Activated T-cell treated with anti-CD3 and anti-CD28 coated beads, Interleukin-2, amount 50 U/mL, for 72 hours (primary cell): ENCODE measurements at regions not wholly inside any gene's neighbourhood (a gene's known extent, or its start where the extent isn't known, plus 50 kb on each side); places are given as distances from the start of the nearest gene placed in this dataset.
"Not testable (repeated sequence)": the region's sequence is repeated elsewhere in the genome, so short reads cannot be mapped to it uniquely, and the experiment has no call there.

Experiments
- ATAC-seq, 2 donors: fragments of 150-1000 bp; cut with Tn5 transposase; replicated peaks in 1 of 2; 2 replicates each; pipeline ENCODE4 v1.10.0; 2021; ENCODE audit warnings: moderate library complexity in 2 of 2, mild to moderate bottlenecking in 1 of 2
- DNase-seq, 2 donors: peaks; one replicate each; pipeline ENCODE4 v3.0.0; 2021 to 2022; ENCODE audit warnings: mixed read lengths in 1 of 2
- H3K27ac Mint-ChIP-seq: one replicate; pipeline ENCODE4 v1.8.0; 2022; ENCODE audit warnings: mild to moderate bottlenecking, moderate library complexity, mixed read lengths
- H3K27me3 Mint-ChIP-seq: one replicate; pipeline ENCODE4 v1.8.0; 2022; ENCODE audit warnings: low read depth, mixed read lengths
- H3K36me3 Mint-ChIP-seq, 2 donors: one replicate each; pipeline ENCODE4 v1.8.0; 2022; ENCODE audit warnings: mixed read lengths in 2 of 2, mild to moderate bottlenecking in 1 of 2; ENCODE audit not compliant: insufficient read depth in 2 of 2
- H3K4me1 Mint-ChIP-seq: one replicate; pipeline ENCODE4 v1.8.0; 2022; ENCODE audit warnings: low read depth, mixed read lengths
- H3K4me3 Mint-ChIP-seq, 2 donors: one replicate each; pipeline ENCODE4 v1.8.0; 2022; ENCODE audit warnings: mild to moderate bottlenecking in 2 of 2, mixed read lengths in 2 of 2, moderate library complexity in 2 of 2
- H3K9me3 Mint-ChIP-seq, 2 donors: one replicate each; pipeline ENCODE4 v1.8.0; 2022; ENCODE audit warnings: mixed read lengths in 2 of 2

DNA sequence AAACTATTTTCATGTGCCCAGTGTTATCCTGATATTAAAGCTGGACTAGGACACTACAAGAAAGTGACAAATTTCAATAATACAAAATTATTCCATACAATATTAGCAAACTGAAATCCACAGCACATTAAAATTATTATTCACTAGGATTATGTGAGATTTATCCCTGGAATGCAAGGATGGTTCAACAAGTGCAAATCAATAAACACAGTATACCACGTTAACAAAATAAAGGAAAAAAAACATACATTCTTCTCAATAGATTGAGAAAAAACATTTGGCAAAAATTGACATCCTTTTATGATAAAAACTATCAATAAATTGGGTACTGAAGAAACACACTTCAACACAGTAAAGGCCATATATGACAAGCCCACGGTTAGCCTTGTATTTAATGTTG is 1758.2 kb upstream of the RAG2 start:
- H3K4me1 Mint-ChIP-seq, result no peaks in the 10 kb centered on the region
- no peaks in the 10 kb centered on the region for H3K27me3 Mint-ChIP-seq
- H3K36me3 Mint-ChIP-seq, result peaks cover 2 to 5% of the 10 kb centered on the region in 2 donors
- no peak for ATAC-seq
- H3K9me3 Mint-ChIP-seq, result peaks cover 6% of the 10 kb centered on the region in 2 donors
- DNase-seq, result no peak
- no peak overlapping the region for H3K27ac Mint-ChIP-seq
- no peak overlapping the region for H3K4me3 Mint-ChIP-seq

GRCh38 chr11:38345286-38345685 is 1747.2 kb upstream of the RAG2 start:
- Mint-ChIP-seq H3K27me3 (no peaks in the 10 kb centered on the region), H3K36me3 (peaks cover 0 to 3% of the 10 kb centered on the region in 2 donors), H3K9me3 (peaks cover 6 to 9% of the 10 kb centered on the region in 2 donors), H3K4me3 (no peak overlapping the region), H3K4me1 (no peaks in the 10 kb centered on the region), H3K27ac (no peak overlapping the region)
- no peak for ATAC-seq
- DNase-seq, result no peak

GRCh38 chr11:38341612-38342011 is 1743.6 kb upstream of the RAG2 start:
- not testable (repeated sequence) for H3K9me3 Mint-ChIP-seq, H3K27me3 Mint-ChIP-seq, H3K36me3 Mint-ChIP-seq, H3K27ac Mint-ChIP-seq, H3K4me3 Mint-ChIP-seq, DNase-seq, ATAC-seq, H3K4me1 Mint-ChIP-seq

DNA sequence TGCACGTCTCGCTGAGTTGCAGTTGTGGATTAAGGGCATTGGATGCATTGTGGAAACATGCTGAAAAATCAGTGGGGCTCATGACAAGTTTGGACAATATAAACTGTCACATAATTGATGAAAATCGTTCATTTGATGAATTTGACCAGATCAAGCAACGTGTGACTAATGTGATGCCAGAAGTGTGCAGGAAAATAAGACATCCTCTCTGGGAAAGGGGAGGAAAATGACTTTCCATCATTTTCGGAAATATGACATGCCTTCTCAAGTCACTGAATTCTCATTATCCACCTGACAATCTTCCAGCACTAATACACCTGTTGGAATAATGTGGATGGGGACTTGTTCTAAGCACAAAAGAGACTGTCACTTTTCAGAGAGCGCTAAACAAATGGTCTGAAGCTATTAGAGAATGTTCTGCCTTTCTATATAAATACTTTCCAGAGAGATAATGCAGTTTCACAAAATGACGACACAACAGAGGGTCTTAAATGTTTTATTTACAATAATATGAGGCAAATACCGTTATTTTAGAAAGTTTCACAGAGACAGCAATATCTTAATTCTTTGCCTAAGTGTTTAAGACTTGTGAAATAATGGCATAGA is 1741.9 kb upstream of the RAG2 start:
- peaks cover 9 to 11% of the 10 kb centered on the region in 2 donors for H3K9me3 Mint-ChIP-seq
- H3K36me3 Mint-ChIP-seq, result peaks cover 4 to 6% of the 10 kb centered on the region in 2 donors
- H3K4me3 Mint-ChIP-seq, result no peak overlapping the region
- no peak overlapping the region for H3K27ac Mint-ChIP-seq
- DNase-seq, result no peak
- H3K4me1 Mint-ChIP-seq, result no peaks in the 10 kb centered on the region
- no peaks in the 10 kb centered on the region for H3K27me3 Mint-ChIP-seq
- no peak for ATAC-seq

DNA sequence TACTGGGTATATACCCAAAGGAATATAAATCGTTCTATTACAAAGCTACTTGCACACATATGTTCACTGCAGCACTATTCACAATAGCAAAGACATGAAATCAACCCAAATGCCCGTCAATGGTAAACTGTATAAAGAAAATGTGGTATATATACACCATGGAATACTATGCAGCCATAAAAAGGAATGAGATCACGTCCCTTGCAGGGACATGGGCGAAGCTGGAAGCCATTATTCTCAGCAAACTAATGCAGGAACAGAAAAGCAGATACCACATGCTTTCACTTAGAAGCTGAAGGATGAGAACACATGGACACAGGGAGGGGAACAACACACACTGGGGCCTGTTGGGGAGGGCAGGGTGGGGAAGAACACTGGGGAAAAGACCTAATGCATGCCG is 1740.0 kb upstream of the RAG2 start:
- H3K27me3 Mint-ChIP-seq, ATAC-seq: not testable (repeated sequence)
- H3K9me3 Mint-ChIP-seq, result peaks cover 10 to 11% of the 10 kb centered on the region in 2 donors

DNA sequence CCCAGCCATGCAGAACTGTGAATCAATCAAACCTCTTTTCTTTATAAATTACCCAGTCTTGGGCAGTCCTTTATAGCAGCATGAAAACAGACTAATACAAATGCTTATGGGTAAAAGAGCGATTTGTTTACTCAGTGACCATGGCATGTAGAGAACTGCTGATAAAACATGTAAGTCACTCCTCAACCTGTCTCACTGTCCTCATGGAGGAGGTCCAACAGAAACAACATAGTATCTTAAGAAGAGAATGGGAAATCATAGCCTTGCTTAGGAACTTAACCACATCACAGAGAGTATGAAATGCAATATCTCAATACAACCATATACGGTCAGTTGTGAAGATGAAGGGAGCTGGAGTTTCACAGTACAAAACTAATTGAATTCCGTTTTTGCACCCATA is 1734.0 kb upstream of the RAG2 start:
- ATAC-seq (no peak), DNase-seq (no peak)
- Mint-ChIP-seq H3K4me1 (no peaks in the 10 kb centered on the region), H3K27me3 (no peaks in the 10 kb centered on the region), H3K27ac (no peak overlapping the region), H3K9me3 (peaks cover 8 to 15% of the 10 kb centered on the region in 2 donors), H3K36me3 (peaks cover 4 to 6% of the 10 kb centered on the region in 2 donors), H3K4me3 (no peak overlapping the region)

More for the DNA sequence above, 1740.0 kb upstream of the RAG2 start:
- H3K4me1 Mint-ChIP-seq, H3K4me3 Mint-ChIP-seq, H3K36me3 Mint-ChIP-seq, DNase-seq, H3K27ac Mint-ChIP-seq: not testable (repeated sequence)

DNA sequence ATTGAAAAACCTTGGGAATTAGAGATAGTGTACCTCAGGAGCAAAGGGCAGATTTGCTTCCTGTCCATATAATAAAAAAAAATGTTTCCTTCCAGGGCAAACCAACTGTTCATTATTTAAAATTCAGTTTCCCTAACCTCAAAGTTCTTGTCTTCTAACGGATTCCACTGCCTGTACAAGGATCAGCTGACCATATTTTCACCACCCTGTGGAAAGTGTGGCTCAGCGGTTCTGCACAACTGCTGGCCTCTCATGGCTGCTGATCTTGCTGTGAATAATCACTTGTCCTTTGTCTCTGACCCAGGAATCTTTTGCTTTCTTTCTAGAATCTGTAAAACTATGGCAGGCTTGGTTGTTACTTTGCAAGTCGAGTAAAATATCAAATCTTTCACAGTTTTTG is 1732.5 kb upstream of the RAG2 start:
- no peak overlapping the region for H3K27ac Mint-ChIP-seq
- no peak for ATAC-seq
- H3K4me1 Mint-ChIP-seq, result no peaks in the 10 kb centered on the region
- H3K36me3 Mint-ChIP-seq, result no peaks in the 10 kb centered on the region
- H3K4me3 Mint-ChIP-seq, result no peak overlapping the region
- no peaks in the 10 kb centered on the region for H3K27me3 Mint-ChIP-seq
- peaks cover 2 to 10% of the 10 kb centered on the region in 2 donors for H3K9me3 Mint-ChIP-seq
- no peak for DNase-seq

DNA sequence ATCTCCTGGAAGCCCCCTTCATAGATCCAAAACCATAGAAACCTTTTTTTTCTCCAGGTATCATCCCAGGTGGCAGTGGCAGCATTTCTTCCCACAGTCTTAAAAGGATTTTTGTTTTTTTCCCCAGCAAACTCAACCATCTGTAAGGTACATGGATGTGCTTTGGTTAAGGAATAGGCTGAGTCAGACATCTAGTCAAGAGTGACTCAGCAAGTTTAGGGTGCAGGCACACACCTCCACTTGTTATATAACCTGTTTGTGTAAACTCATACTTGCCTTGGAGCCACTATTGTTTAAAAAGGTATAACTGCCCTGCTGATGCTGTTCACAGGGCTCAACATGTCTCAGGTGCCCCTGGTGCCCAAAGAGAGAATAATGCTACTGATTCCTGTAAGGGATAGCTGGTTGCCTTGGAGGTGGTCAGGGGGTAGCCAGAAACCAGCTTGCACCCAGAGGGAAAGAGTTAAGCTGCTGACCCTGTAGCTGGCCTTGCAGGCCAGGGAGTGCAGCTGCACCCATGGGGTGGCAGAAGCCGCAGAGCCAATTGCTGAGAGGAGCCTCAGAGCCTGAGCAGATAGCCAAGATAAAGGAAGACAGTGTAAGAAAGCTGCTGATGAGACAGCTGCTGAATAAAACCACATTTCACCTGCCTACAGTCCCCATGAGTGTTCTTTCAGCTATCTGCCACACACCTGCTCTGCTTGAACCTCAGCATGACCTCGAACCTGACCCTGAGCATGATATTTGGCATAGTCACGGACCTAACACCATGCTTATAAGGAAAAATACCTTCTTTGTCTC is 1726.1 kb upstream of the RAG2 start:
- H3K9me3 Mint-ChIP-seq, result peaks cover 1 to 8% of the 10 kb centered on the region in 2 donors
- H3K27ac Mint-ChIP-seq, result no peak overlapping the region
- H3K36me3 Mint-ChIP-seq, result no peaks in the 10 kb centered on the region
- no peaks in the 10 kb centered on the region for H3K4me1 Mint-ChIP-seq
- no peak for ATAC-seq
- H3K4me3 Mint-ChIP-seq, result no peak overlapping the region
- H3K27me3 Mint-ChIP-seq, result no peaks in the 10 kb centered on the region
- no peak for DNase-seq

- Mint-ChIP-seq H3K4me3 (no peak overlapping the region), H3K27ac (no peak overlapping the region), H3K9me3 (peaks cover 7 to 10% of the 10 kb centered on the region in 2 donors), H3K36me3 (peaks cover 1 to 3% of the 10 kb centered on the region in 2 donors), H3K27me3 (no peaks in the 10 kb centered on the region), H3K4me1 (no peaks in the 10 kb centered on the region)
- ATAC-seq, result no peak
- DNase-seq, result no peak
Observed at GRCh38 chr11:38315151-38315550, 1717.1 kb upstream of the RAG2 start.

DNA sequence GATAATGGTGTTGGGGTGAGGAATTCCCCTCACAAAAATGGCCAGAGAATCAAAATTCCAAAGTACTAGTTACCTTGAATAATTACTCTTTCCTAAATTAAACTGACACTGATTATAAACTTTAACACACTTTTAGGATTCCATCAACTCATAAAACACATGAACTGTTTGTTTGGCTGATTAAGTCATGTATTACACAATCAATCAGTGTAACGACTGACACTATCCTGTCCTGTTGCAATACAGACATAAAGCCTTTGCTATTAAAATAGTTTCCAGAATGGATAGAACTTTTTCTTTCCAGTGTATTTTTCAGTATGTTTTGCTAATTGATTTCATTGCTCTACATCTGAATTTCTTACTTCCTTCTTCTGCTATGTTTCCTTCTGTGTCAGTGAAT is 1709.4 kb upstream of the RAG2 start:
- Mint-ChIP-seq H3K4me1 (no peaks in the 10 kb centered on the region), H3K36me3 (no peaks in the 10 kb centered on the region), H3K27me3 (no peaks in the 10 kb centered on the region), H3K9me3 (peaks cover 8 to 11% of the 10 kb centered on the region in 2 donors), H3K4me3 (no peak overlapping the region), H3K27ac (no peak overlapping the region)
- DNase-seq (no peak), ATAC-seq (no peak)

DNA sequence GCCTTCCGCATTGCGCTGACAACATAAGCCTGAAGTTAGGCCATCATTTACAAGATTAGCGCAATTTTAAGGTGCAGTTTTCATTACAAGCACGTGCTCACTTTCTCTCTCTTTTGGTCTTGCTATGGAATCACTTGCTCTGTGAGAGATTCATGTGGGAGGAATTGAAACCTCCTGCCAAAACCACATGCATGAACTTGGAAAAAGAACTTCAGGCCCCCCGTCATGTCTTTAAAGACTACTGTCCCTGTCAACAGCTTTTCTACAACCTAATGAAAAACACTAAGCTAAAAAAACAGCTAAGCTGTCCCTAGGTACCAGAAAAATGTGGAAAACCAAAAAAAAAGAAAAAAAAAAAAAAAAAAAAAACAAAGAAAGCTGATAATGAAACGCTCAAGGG is 1707.6 kb upstream of the RAG2 start:
- Mint-ChIP-seq H3K36me3 (no peaks in the 10 kb centered on the region), H3K27me3 (no peaks in the 10 kb centered on the region), H3K4me1 (no peaks in the 10 kb centered on the region), H3K27ac (no peak overlapping the region), H3K4me3 (no peak overlapping the region), H3K9me3 (peaks cover 8 to 11% of the 10 kb centered on the region in 2 donors)
- ATAC-seq, result no peak
- DNase-seq, result no peak

GRCh38 chr11:38304926-38305325 is 1706.9 kb upstream of the RAG2 start:
- ATAC-seq, result no peak
- no peak overlapping the region for H3K4me3 Mint-ChIP-seq
- H3K36me3 Mint-ChIP-seq, result no peaks in the 10 kb centered on the region
- H3K4me1 Mint-ChIP-seq, result no peaks in the 10 kb centered on the region
- DNase-seq, result no peak
- H3K27ac Mint-ChIP-seq, result no peak overlapping the region
- H3K9me3 Mint-ChIP-seq, result peaks cover 8 to 9% of the 10 kb centered on the region in 2 donors
- no peaks in the 10 kb centered on the region for H3K27me3 Mint-ChIP-seq

GRCh38 chr11:38302564-38302963 is 1704.5 kb upstream of the RAG2 start:
- Mint-ChIP-seq H3K27ac (no peak overlapping the region), H3K36me3 (no peaks in the 10 kb centered on the region), H3K4me1 (no peaks in the 10 kb centered on the region), H3K27me3 (no peaks in the 10 kb centered on the region), H3K4me3 (no peak overlapping the region), H3K9me3 (peaks cover 8 to 9% of the 10 kb centered on the region in 2 donors)
- no peak for ATAC-seq
- no peak for DNase-seq
